Nephron (organoid): ENCODE measurements at regions not wholly inside any gene's neighbourhood (a gene's known extent, or its start where the extent isn't known, plus 50 kb on each side); places are given as distances from the start of the nearest gene placed in this dataset.
"Not testable (repeated sequence)": the region's sequence is repeated elsewhere in the genome, so short reads cannot be mapped to it uniquely, and the experiment has no call there.

Source experiments
- H3K27ac Mint-ChIP-seq, 3 experiments: 2 replicates each; pipeline ENCODE4 v1.8.0; 2020; ENCODE audit warnings: mixed read lengths in 3 of 3, mild to moderate bottlenecking in 2 of 3, moderate library complexity in 1 of 3
- H3K27me3 Mint-ChIP-seq: 2 replicates; pipeline ENCODE4 v1.8.0; 2021; ENCODE audit warnings: low read depth, mild to moderate bottlenecking, moderate library complexity, mixed read lengths
- H3K36me3 Mint-ChIP-seq: 2 replicates; pipeline ENCODE4 v1.8.0; 2020; ENCODE audit warnings: low read depth, mixed read lengths
- H3K4me1 Mint-ChIP-seq: 2 replicates; pipeline ENCODE4 v1.8.0; 2020; ENCODE audit warnings: mixed read lengths
- H3K4me3 Mint-ChIP-seq, 3 experiments: 2 replicates each; pipeline ENCODE4 v1.8.0; 2020; ENCODE audit warnings: mild to moderate bottlenecking in 3 of 3, mixed read lengths in 3 of 3, moderate library complexity in 2 of 3
- H3K9me3 Mint-ChIP-seq: 2 replicates; pipeline ENCODE4 v1.8.0; 2020; ENCODE audit warnings: mixed read lengths
- TF ChIP-seq, protein P1 (sequence below), 3 experiments: fragments of 200-600 bp; sonication (generic); IDR thresholded peaks; one replicate each; pipeline ENCODE4 v1.5.0; 2021; ENCODE audit warnings: antibody characterized with exemption in 3 of 3; ENCODE audit not compliant: unreplicated experiment in 3 of 3

DNA sequence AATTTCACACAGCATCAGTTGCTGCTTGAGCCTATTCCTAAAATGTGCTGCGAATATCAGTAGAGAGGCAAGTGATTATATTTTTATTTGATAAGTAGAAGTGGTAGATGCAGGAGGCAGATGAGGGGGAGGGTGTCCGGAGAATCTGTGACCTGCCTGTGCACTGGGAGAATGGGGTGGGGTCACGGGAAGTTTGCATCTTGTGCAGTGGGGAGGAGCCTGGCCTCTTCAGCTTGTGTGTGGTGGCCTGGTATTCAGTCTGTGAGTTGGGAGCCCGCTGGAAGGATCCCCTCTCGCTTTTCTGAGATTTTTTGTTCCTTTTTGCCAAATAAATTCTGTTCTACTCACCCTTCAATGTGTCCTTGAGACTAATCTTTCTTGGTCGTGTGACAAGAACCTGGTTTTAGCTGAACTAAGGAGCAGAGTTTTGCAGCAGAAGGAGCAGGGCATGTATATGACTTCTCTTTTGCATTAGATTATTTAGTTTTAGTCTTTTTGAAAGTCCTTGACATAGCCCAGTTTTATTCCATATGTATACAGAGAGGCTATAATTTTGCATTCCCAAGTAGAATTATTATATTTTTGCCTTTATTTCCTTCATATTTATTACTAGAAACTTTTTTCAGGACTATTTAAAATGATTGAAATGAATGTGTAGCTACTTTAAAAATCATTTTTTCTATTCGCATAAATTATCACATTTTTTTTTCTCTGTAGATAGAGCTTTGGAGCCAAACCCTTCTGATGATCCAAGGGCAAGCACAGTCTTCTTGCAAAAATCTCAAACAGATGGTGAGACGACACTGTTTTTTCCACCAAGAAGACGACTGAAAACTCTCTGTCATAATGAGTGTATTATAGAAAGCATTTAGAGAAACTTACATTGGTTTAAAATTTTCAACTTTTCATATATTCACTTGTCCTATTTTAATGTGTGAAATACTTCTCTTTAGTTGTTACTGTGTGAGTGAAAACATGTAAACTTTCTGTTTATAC, 1257.2 kb downstream of the UQCRFS1 start:
- no peaks in the 10 kb centered on the region for H3K9me3 Mint-ChIP-seq
- H3K4me1 Mint-ChIP-seq: peaks cover 6% of the 10 kb centered on the region
- TF ChIP-seq, protein P1, sequence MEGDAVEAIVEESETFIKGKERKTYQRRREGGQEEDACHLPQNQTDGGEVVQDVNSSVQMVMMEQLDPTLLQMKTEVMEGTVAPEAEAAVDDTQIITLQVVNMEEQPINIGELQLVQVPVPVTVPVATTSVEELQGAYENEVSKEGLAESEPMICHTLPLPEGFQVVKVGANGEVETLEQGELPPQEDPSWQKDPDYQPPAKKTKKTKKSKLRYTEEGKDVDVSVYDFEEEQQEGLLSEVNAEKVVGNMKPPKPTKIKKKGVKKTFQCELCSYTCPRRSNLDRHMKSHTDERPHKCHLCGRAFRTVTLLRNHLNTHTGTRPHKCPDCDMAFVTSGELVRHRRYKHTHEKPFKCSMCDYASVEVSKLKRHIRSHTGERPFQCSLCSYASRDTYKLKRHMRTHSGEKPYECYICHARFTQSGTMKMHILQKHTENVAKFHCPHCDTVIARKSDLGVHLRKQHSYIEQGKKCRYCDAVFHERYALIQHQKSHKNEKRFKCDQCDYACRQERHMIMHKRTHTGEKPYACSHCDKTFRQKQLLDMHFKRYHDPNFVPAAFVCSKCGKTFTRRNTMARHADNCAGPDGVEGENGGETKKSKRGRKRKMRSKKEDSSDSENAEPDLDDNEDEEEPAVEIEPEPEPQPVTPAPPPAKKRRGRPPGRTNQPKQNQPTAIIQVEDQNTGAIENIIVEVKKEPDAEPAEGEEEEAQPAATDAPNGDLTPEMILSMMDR (IDR thresholded peaks at IDR 0.05; ENCODE audit: unreplicated experiment in 3 of 3): no peak
- H3K4me3 Mint-ChIP-seq: peak overlapping the region in 1 of 3 experiments; percentile 8
- no peaks in the 10 kb centered on the region for H3K36me3 Mint-ChIP-seq
- peaks cover 5% of the 10 kb centered on the region for H3K27me3 Mint-ChIP-seq
- H3K27ac Mint-ChIP-seq: peak overlapping the region; percentile 39 to 74 (median 58)

DNA sequence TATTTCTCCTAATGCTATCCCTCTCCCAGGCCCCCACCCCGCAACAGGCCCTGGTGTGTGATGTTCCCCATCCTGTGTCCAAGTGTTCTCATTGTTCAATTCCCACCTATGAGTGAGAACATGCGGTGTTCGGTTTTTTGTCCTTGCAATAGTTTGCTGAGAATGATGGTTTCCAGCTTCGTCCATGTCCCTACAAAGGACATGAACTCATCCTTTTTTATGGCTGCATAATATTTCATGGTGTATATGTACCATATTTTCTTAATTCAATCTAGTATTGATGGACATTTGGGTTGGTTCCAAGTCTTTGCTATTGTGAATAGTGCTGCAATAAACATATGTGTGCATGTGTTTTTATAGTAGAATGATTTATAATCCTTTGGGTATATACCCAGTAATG, 1270.3 kb downstream of the UQCRFS1 start:
- H3K4me1 Mint-ChIP-seq, H3K4me3 Mint-ChIP-seq, H3K36me3 Mint-ChIP-seq, H3K27me3 Mint-ChIP-seq, H3K27ac Mint-ChIP-seq: not testable (repeated sequence)
- H3K9me3 Mint-ChIP-seq: peaks cover 32% of the 10 kb centered on the region

DNA sequence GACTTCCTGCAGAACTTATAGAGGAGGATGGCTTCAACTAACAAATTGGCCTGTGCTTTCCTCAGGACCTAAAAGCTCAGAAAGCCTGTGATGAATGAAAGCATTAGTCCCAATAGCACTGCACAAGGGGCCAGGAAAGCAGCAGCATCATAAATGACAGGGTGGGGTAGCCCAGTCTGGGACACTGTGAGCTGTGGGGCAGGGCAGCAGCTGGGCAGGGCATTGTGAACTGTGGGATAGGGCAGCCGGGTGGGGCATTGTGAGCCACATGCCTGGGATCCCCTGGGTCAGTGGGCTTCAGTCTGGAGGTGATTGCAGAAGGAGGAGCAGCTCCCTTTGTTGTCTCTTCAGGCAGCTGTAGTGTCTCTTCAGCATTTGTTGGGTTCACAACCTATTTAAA, 1276.8 kb downstream of the UQCRFS1 start:
- no peaks in the 10 kb centered on the region for H3K36me3 Mint-ChIP-seq
- no peaks in the 10 kb centered on the region for H3K9me3 Mint-ChIP-seq
- no peak overlapping the region for H3K27ac Mint-ChIP-seq
- no peak overlapping the region for H3K4me3 Mint-ChIP-seq
- no peaks in the 10 kb centered on the region for H3K4me1 Mint-ChIP-seq
- H3K27me3 Mint-ChIP-seq: no peaks in the 10 kb centered on the region
- TF ChIP-seq, protein P1 (IDR thresholded peaks at IDR 0.05; ENCODE audit: unreplicated experiment in 3 of 3): no peak

DNA sequence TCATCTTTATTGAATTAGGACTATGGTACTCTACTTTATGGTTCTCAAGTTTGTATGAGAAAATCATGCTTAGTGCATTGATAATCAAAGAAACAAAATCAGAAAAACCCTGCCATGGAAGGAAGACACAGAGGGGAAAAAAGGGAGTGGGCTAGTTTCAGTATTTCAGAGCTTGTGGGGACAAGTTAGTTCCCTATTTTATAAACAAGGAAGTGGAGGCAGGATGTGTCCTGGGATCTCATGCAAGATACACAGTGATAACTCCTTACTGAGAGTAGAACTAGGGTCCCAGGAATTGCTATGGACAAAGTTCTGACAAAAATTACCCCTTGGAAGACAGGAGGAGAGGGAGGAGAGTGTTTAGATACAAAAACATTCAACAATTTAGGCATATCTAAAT, 1277.3 kb downstream of the UQCRFS1 start:
- H3K27ac Mint-ChIP-seq: no peak overlapping the region
- TF ChIP-seq, protein P1 (IDR thresholded peaks at IDR 0.05; ENCODE audit: unreplicated experiment in 3 of 3): no peak
- no peaks in the 10 kb centered on the region for H3K27me3 Mint-ChIP-seq
- H3K36me3 Mint-ChIP-seq: no peaks in the 10 kb centered on the region
- H3K4me3 Mint-ChIP-seq: no peak overlapping the region
- no peaks in the 10 kb centered on the region for H3K4me1 Mint-ChIP-seq
- H3K9me3 Mint-ChIP-seq: no peaks in the 10 kb centered on the region

DNA sequence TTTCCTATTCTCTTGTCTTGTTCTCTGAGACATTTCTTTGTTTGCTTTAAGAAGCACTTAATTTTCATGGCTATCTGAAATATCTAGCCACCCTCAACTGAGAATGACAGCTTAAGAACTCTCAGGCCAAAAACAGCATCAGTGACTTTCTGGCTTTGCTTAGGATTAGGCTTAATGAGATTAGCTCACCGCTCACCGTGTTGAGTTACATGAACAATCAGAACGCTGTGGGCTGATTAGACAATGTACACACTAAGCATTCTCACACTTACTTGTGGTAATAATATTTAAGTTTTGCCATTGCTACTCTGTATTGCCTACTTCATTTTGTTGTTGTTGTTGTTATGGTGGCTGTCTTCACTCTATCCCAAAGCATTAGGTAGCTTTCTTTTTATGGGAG, 1283.6 kb downstream of the UQCRFS1 start:
- Mint-ChIP-seq H3K36me3 (no peaks in the 10 kb centered on the region), H3K4me3 (no peak overlapping the region), H3K27ac (no peak overlapping the region), H3K4me1 (no peaks in the 10 kb centered on the region), H3K27me3 (no peaks in the 10 kb centered on the region), H3K9me3 (no peaks in the 10 kb centered on the region)
- TF ChIP-seq, protein P1 (IDR thresholded peaks at IDR 0.05; ENCODE audit: unreplicated experiment in 3 of 3): no peak

DNA sequence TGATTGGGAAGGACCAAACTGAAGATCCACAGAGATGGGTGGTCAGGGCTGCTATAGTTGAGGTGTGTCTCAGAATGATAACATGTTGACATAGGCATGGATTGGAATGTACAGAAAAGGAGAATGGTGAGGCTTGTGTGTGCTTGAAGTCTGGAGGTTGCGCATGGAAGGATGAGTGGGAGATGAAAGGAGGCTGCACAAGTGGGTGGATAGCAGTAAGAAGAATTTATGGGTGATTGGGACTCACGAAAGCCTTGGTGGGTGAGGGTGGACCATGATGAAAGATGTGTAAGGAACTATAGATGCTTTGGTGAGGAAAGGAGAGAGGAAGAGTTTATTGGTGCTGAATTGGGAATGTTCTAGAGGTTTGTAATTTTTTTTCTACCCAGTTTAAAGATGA, 1287.7 kb downstream of the UQCRFS1 start:
- H3K27me3 Mint-ChIP-seq: no peaks in the 10 kb centered on the region
- H3K4me3 Mint-ChIP-seq: no peak overlapping the region
- no peaks in the 10 kb centered on the region for H3K4me1 Mint-ChIP-seq
- H3K36me3 Mint-ChIP-seq: no peaks in the 10 kb centered on the region
- H3K27ac Mint-ChIP-seq: no peak overlapping the region
- H3K9me3 Mint-ChIP-seq: peaks cover 4% of the 10 kb centered on the region
- TF ChIP-seq, protein P1 (IDR thresholded peaks at IDR 0.05; ENCODE audit: unreplicated experiment in 3 of 3): no peak
